OCI-LY3 (cell line): ENCODE measurements at regions not wholly inside any gene's neighbourhood (a gene's known extent, or its start where the extent isn't known, plus 50 kb on each side); places are given as distances from the start of the nearest gene placed in this dataset.

Experiments
- H2AFZ ChIP-seq: fragments of 200-600, 300-600 bp; shearing (Covaris generic); 2 replicates; pipeline ENCODE4 v1.6.0; 2014; ENCODE audit warnings: antibody characterized with exemption, low read depth, low read length
- H3K27ac ChIP-seq: fragments of 200-600, 300-600 bp; sonication (generic); 2 replicates; pipeline ENCODE4 v1.5.1; 2014; ENCODE audit warnings: mild to moderate bottlenecking, low read length, moderate library complexity, mixed read lengths
- H3K27me3 ChIP-seq: fragments of 200-600, 300-600 bp; sonication (generic); 2 replicates; pipeline ENCODE4 v1.6.1; 2014; ENCODE audit warnings: low read depth, low read length, mixed read lengths
- H3K36me3 ChIP-seq: fragments of 200-600, 300-600 bp; sonication (generic); replicated peaks from 2 replicates; pipeline ENCODE3; 2014; ENCODE audit warnings: low read depth, low read length, mixed read lengths
- H3K4me1 ChIP-seq: fragments of 300-600, 200-600 bp; sonication (generic); 2 replicates; pipeline ENCODE4 v1.6.1; 2014; ENCODE audit warnings: low read length, mixed read lengths
- H3K4me2 ChIP-seq: fragments of 200-600, 300-600 bp; sonication (generic); 2 replicates; pipeline ENCODE4 v1.6.1; 2014; ENCODE audit warnings: low read length, mixed read lengths
- H3K4me3 ChIP-seq: fragments of 300-600, 200-600 bp; sonication (generic); 2 replicates; pipeline ENCODE4 v1.5.1; 2014; ENCODE audit warnings: antibody characterized with exemption, mild to moderate bottlenecking, low read length, moderate library complexity
- H3K79me2 ChIP-seq: fragments of 300-600, 200-600 bp; shearing (Covaris generic); 2 replicates; pipeline ENCODE4 v1.6.1; 2014; ENCODE audit warnings: mild to moderate bottlenecking, low read length, mixed read lengths
- H3K9ac ChIP-seq: fragments of 300-600, 200-600 bp; shearing (Covaris generic); 2 replicates; pipeline ENCODE4 v1.6.0; 2014; ENCODE audit warnings: mild to moderate bottlenecking, low read length, moderate library complexity
- H3K9me3 ChIP-seq: fragments of 200-600, 300-600 bp; shearing (Covaris generic); 2 replicates; pipeline ENCODE4 v1.6.1; 2014; ENCODE audit warnings: low read length, mixed read lengths; ENCODE audit not compliant: insufficient read depth
- H4K20me1 ChIP-seq: fragments of 200-600, 300-600 bp; sonication (generic); 2 replicates; pipeline ENCODE4 v1.6.1; 2016; ENCODE audit warnings: low read length, mixed read lengths; ENCODE audit not compliant: insufficient read depth
- CTCF ChIP-seq: fragments of 200-600, 300-600 bp; sonication (generic); IDR thresholded peaks from 2 replicates; pipeline ENCODE4 v1.5.1; 2014; ENCODE audit warnings: antibody characterized with exemption, low read length, low read depth
- EZH2phosphoT487 ChIP-seq: fragments of 200-600 bp; shearing (Covaris generic); IDR thresholded peaks from 2 replicates; pipeline ENCODE4 v1.6.1; 2018; ENCODE audit warnings: antibody characterized with exemption, mixed run types, low read depth

- Histone ChIP-seq H3K4me3 (no peak overlapping the region), H3K36me3 (no peaks in the 10 kb centered on the region), H3K9ac (no peak overlapping the region), H3K27ac (no peak overlapping the region), H3K4me2 (no peak overlapping the region), H3K27me3 (no peaks in the 10 kb centered on the region), H2AFZ (no peak overlapping the region), H4K20me1 (no peaks in the 10 kb centered on the region), H3K9me3 (no peaks in the 10 kb centered on the region), H3K79me2 (no peaks in the 10 kb centered on the region), H3K4me1 (no peaks in the 10 kb centered on the region)
- TF ChIP-seq CTCF (no peak), EZH2phosphoT487 (no peak)
Observed at GRCh38 chr14:43755707-43756106, 751.4 kb downstream of the FSCB start.

- Histone ChIP-seq H3K9me3 (no peaks in the 10 kb centered on the region), H3K36me3 (no peaks in the 10 kb centered on the region), H3K9ac (no peak overlapping the region), H3K27me3 (no peaks in the 10 kb centered on the region), H3K79me2 (no peaks in the 10 kb centered on the region), H3K27ac (no peak overlapping the region), H3K4me1 (no peaks in the 10 kb centered on the region), H3K4me2 (no peak overlapping the region), H3K4me3 (no peak overlapping the region), H2AFZ (no peak overlapping the region), H4K20me1 (no peaks in the 10 kb centered on the region)
- TF ChIP-seq EZH2phosphoT487 (no peak), CTCF (no peak)
Observed at GRCh38 chr14:43754838-43755237, 752.2 kb downstream of the FSCB start.

GRCh38 chr14:43745746-43746145 is 761.3 kb downstream of the FSCB start:
- TF ChIP-seq CTCF, result no peak
- no peak for TF ChIP-seq EZH2phosphoT487
- Histone ChIP-seq H3K36me3 (no peaks in the 10 kb centered on the region), H3K9me3 (no peaks in the 10 kb centered on the region), H3K27ac (no peak overlapping the region), H4K20me1 (no peaks in the 10 kb centered on the region), H3K27me3 (no peaks in the 10 kb centered on the region), H3K9ac (no peak overlapping the region), H2AFZ (no peak overlapping the region), H3K4me3 (no peak overlapping the region), H3K79me2 (no peaks in the 10 kb centered on the region), H3K4me1 (no peaks in the 10 kb centered on the region), H3K4me2 (no peak overlapping the region)

GRCh38 chr14:43735932-43736331 is 771.2 kb downstream of the FSCB start:
- no peak overlapping the region for H3K9ac ChIP-seq
- no peaks in the 10 kb centered on the region for H3K9me3 ChIP-seq
- no peaks in the 10 kb centered on the region for H3K4me1 ChIP-seq
- no peaks in the 10 kb centered on the region for H3K36me3 ChIP-seq
- no peaks in the 10 kb centered on the region for H4K20me1 ChIP-seq
- H3K4me3 ChIP-seq, result no peak overlapping the region
- H2AFZ ChIP-seq, result no peak overlapping the region
- H3K4me2 ChIP-seq, result no peak overlapping the region
- no peak for TF ChIP-seq EZH2phosphoT487
- no peak for TF ChIP-seq CTCF
- H3K27me3 ChIP-seq, result no peaks in the 10 kb centered on the region
- no peaks in the 10 kb centered on the region for H3K79me2 ChIP-seq
- no peak overlapping the region for H3K27ac ChIP-seq
